ENCODE measurements at regions not wholly inside any gene's neighbourhood (a gene's known extent, or its start where the extent isn't known, plus 50 kb on each side); places are given as distances from the start of the nearest gene placed in this dataset.

DNA sequence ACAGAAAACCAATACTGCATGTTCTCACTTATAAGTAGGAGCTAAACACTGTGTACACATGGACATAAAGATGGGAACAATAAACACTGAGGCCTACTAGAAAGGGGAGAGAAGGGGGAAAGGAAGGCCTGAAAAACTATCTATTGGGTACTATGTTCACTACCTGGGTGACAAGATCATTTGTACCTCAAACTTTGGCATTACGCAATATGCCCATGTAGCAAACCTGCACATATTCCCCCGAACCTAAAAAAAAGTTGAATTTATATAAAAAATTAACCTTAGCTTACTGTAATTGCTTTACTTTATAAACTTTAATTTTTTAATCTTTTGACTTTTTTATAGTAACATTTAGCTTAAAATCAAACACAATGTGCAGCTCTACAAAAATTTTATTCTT lies 237.6 kb upstream of the ATP10B start:
- TF ChIP-seq, protein P1, sequence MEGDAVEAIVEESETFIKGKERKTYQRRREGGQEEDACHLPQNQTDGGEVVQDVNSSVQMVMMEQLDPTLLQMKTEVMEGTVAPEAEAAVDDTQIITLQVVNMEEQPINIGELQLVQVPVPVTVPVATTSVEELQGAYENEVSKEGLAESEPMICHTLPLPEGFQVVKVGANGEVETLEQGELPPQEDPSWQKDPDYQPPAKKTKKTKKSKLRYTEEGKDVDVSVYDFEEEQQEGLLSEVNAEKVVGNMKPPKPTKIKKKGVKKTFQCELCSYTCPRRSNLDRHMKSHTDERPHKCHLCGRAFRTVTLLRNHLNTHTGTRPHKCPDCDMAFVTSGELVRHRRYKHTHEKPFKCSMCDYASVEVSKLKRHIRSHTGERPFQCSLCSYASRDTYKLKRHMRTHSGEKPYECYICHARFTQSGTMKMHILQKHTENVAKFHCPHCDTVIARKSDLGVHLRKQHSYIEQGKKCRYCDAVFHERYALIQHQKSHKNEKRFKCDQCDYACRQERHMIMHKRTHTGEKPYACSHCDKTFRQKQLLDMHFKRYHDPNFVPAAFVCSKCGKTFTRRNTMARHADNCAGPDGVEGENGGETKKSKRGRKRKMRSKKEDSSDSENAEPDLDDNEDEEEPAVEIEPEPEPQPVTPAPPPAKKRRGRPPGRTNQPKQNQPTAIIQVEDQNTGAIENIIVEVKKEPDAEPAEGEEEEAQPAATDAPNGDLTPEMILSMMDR (IDR thresholded peaks at IDR 0.05) = no peak
- TF ChIP-seq POLR2A (IDR thresholded peaks at IDR 0.05) (no peak), POLR2AphosphoS5 (IDR thresholded peaks at IDR 0.05) (no peak)
